Fibroblast of skin of left biceps (primary cell): ENCODE measurements at regions not wholly inside any gene's neighbourhood (a gene's known extent, or its start where the extent isn't known, plus 50 kb on each side); places are given as distances from the start of the nearest gene placed in this dataset.

ENCODE experiments used
- DNase-seq, 2 experiments: peaks; one replicate each; pipeline ENCODE4 v3.0.0-alpha.2; 2013; ENCODE audit warnings: low read depth in 2 of 2

DNA sequence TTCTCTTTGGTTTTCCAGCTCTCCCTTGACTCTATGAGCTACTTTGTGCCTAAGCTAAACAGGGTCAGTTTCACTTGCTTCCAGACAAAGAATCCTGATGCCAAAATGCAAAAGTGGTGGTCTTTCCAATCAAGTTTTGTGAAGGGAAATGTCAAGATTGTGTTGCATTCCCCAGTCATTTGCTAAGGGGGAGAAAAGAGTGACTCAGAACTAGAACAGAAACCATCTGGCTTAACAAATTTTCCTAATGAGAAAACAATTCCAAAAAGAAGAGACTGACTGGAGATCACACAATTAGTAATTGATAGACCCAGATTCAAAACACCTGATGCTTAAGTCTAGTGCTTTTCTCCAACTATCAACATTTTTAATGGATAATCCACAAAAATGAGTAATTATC, 235.1 kb upstream of the DIO2 start:
- DNase-seq = no peak

DNA sequence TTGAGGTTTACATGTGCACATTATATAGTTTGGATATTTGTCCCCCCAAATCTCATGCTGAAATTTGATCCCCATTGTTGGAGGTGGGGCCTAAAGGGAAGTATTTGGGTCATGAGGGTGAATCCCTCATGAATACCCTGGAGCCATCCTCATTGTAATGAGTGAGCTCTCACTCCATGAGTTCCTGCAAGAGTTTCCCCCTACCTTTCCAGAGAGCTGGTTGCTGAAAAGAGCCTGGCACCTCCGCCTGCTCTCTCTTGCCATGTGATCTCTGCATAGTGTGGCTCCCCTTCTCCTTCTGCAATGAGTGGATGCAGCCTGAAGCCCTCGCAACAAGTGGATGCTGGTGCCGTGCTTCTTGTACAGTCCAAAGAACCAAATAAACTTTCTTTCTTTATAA, 234.3 kb upstream of the DIO2 start:
- DNase-seq = no peak

DNA sequence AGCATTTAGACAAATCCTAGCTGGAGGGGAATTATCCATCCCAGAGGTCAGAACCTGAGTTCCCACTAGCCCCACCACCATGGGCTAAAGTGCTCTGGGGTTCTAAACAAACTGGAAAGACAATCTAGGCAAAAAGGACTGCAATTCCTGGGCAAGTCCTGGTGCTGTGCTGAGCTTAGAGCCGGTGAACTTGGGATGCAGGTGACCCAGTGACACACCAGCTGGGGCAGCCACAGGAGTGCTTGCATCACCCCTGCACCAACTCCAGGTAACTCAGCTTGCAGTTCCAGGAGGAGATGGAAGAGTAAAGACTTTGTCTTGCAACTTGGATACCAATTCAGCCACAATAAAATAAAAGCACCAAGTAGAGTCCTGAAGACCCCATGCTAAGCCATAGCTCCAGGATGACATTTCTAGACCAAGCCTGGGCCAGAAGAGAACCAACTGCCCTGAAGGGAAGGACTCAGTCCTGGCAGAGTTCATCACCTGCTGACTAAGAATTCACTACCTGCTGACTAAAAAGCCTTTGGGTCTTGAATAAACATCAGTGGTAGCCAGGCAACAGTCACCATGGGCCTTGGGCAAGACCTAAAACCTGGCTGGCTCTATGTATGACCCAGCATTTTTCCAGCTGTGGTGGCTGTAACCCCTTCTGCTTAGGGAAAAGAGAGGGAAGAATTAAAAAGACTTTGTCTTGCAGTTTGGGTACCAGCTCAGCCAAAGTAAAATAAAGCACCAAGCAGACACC, 223.4 kb upstream of the DIO2 start:
- no peak for DNase-seq

DNA sequence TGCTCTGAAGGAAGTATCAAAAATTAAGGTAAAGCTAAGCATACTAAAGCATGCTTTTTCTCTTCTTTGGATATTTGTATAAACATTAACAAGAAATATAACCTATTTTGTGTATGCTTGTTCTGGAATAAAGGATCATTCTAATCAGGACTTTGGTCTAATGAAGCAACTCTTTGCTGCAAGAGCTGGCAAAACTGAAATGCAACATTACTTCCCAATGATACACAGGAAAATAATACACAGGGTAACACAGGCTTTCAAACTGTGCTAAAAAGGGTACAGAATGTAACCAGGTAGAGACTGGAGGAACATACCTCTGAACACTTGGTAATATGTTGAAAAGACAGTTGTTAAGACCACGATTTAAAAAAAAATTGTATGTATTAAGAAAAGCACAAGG, 222.5 kb upstream of the DIO2 start:
- no peak for DNase-seq

DNA sequence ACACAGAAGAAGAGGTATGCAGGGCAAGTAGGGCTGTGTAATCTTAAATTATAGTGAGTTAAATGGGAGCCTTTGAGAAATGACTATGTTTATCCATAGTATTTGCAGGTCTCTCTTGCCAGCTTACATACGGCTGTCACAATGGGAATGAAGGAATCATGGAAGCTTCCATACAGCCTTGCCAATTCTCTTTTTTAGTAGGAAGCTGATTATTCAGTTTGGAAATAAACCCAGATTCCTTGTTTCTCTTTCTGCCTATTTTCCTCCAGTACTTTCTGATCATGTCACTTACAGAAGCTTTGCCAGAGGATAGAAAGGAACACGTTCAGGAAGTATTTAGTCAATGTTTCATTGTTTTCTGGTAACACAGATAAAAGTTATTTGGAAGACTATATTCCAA, 217.4 kb upstream of the DIO2 start:
- DNase-seq = no peak

DNA sequence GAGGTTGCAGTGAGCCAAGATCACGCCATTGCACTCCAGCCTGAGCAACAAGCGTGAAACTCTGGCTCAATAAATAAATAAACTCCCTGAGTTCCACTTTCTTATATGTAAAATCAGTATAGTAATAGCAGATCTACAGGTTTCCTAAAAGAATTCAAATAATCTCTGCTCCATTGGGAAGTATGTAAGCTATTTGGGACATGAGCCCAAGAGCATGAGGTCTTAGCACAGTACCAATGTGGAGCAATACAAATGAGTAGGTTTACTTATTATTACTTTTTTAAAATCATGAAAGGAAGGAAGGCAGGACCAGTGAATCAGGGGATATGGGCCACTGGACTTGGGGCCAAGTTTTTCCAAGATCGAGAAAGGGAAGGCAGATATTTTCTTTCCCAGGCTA, 216.9 kb upstream of the DIO2 start:
- DNase-seq = peak in 1 of 2 experiments; percentile 35

DNA sequence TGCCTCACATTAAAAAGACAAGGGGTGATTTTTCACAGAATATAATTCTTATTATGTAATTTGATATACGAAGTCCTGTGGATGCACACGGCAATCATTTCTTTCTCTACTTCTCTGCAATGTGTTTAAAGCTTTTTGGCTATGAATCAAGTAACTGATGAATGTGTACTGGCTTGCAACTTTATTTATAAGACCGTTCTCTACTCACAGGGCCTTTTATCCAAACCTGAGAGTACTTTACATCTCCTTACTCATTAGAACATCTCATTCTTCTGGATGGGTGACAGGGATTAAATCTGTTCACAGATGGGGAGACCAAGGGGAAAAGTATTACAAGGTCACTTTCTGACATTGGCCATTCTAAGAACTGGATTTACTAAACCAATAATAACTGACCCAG, 215.8 kb upstream of the DIO2 start:
- peak in 1 of 2 experiments; percentile 34 for DNase-seq

DNA sequence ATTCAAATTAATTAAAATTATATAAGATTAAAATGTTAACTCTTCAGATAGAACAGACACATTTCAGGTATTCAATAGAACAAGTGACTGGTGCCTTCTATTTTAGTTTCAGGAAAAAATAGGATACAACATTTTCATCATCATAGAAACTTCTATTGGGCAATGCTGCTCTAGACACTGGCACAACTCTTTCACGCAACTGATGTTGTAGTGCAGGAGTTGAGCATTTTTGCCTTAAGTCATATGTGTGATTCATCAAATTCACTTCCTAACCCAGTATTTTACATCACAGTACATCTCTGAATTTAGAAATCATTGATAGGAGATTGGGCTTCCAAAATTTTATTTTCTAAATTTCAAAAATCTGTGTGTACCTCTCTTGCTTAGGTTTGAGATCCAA, 215.4 kb upstream of the DIO2 start:
- no peak for DNase-seq

DNA sequence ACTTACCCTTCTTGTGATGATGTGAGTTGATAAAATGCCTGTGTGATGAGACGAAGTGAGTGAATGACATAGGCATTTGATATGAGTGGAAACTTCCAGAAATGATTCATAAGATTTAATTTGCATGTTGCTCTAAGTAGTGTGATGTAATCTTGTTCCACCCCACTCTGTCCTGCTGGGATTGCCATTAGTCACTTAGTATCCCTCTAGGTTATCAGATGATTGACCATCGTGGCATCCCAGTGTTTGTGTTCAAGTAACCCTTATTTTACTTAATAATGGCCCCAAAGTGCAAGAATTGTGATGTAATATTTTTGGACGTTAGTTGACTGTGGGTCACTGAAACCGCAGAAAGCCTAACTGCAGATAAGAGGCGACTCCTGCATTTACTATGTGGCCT, 214.4 kb upstream of the DIO2 start:
- DNase-seq = peak; percentile 59 to 67

DNA sequence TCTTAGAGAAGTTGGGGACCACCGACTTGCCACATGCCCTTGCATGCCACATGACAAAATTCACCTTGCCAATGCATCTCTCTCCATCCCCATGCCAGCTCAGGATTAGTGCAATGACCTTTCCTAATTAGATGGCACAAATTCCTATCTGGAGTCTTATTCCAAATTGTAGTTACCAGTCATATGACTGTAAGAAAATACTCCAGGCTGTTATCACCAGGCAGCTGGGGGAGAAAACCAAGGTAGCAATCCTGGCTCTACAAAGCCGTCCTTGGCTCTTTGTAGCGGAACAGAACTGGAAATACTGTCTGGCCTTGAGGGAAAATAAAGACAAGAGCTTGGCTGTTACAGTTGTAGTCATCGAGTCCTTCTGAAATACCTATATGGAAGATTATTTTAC, 208.5 kb upstream of the DIO2 start:
- DNase-seq = no peak

DNA sequence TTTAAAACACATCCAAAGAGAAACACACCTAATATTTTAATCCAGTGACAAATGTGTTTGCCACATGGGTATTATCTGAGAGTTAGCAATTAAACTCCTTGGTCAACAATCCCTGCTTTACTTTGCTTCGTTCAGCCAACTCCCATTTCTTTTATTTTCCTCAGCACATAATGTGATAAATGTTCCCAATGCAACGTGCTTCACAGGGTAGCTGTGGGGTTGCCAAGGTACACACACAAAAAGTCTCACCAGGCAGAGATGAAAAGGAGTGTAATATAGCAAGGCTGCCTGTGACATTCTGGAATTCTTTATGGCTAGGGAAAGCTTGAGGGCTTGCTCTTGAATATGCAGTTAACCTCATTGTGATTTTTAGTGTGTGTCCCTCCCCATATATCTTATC, 208.0 kb upstream of the DIO2 start:
- no peak for DNase-seq

DNA sequence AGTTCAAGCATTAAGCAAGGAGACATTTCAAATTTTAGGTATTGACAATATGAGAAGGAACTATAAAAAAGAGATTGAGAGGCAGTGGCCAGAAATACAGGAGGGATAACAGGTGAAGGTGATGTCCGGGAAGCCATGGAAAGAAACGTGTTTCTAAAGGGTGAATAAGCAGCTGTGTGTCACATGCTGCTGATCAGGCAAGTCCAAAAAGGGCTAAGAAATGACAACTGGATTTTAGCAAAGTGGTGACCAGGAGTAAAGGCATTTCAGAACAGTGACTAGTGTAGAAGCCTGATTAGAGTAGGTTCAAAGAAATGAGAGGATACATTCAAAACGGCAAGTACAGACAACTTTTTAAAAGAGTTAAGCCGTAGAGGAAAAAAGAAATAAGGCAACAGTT, 204.3 kb upstream of the DIO2 start:
- no peak for DNase-seq

DNA sequence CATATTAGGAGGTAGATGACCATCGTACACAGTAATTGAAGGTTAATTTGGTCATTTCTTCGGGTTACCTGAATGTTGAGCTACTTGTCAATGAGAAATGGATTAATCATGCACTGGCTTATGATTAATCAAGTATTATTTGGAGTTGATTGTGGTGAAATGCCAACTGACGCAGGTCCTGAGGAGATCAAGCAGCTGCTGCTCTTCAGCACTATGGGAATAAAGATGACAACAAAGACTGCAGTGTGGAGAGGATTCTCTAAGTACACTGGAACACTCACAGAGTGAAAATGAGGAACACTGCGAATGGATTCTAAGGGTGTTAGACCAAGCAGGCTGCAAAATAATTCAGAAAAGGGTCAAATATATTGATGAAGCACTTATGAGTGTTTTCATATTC, 202.8 kb upstream of the DIO2 start:
- DNase-seq = no peak

DNA sequence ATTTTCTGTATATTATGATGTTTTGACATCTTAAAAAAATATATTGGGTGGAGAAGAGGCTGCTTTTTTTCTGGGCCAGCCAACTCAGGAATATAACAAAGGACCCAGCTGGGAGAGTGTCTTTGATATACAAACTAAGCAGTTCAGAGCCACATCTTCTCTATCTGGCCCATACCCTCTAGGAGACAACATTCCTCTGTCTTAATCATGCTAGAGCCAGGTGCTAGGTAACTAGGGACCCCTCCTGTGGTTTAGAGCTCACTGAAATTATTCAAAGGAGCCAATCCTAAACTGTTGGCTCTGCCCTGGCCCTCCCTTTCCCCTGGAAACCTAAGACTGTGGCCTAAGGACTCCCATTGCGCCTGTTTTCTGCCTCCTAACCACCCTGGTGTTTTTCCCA, 193.1 kb upstream of the DIO2 start:
- DNase-seq = no peak

DNA sequence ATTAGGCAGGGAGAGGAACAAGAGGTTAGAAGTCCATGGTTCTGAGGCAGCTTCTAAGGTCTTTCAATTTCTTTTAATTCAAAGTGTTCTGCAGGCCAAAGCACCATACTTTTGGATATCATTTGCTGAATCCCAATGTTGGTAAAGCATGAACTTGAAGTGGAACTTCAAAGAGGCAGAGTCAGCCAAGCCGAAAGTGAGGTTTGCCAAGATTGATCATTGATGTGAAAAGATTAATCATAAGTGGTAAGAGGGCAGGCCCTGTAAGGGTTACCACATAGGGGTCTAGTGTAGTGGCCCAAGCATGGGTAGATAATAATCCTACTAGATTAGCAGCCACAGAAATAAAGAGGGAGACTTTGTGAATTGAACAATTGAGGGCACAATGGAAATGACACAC, 191.7 kb upstream of the DIO2 start:
- DNase-seq = no peak

DNA sequence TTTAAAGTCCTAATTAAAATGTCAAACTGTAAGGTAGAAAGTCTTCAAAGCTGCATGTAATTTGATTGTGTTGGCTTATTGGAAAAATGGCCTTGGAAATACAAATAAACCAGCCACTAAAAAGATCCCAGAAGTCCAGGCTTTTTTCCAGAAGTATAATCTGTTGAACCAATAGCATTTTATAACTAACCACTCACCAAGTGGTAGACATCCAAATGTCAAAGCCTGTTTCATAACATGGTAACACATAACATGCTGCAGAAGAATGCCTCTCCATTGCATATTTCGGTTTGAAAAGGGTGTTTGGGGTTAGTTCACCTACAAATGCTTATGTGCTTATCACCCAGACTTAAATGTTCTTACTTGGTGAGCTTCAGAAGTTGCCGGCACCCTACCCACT, 183.7 kb upstream of the DIO2 start:
- DNase-seq = no peak

DNA sequence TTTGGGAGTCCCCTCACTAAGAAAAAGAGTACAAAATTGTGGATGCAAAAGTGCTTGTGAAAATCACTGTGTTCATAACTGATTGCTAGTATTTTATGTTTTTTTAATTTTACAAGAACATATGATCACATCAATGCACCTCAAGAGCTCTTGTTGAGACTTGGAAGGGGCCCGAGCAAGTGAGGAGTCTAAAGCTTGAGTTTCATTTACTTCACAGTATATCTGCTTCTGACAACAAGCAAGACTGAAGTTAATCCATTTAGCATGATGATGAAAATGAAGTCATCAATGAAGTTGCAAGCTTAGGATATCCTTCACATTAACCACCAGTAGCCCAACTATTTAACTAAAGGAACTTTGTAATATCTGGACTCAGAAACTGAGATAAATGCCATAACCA, 182.5 kb upstream of the DIO2 start:
- DNase-seq = no peak

DNA sequence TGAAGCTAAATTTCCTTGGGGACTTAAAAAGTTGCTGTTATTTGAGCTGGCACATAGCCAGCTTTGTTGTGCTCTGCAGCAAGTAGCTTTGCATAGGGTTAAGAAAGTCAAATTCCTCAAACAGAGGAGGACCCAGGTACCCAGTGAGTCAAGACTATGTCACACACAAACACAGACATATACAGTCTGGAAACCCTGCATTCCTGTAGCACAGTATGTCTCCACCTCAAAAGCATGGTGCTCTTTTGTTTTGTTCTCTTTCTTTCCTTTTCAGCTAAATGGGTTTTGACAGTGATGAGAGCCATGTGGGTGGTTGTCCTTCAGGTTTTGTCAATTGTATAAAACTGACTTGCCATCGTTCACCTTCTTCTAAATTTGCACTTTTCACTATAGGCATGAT, 179.6 kb upstream of the DIO2 start:
- peak; percentile 42 to 44 for DNase-seq

DNA sequence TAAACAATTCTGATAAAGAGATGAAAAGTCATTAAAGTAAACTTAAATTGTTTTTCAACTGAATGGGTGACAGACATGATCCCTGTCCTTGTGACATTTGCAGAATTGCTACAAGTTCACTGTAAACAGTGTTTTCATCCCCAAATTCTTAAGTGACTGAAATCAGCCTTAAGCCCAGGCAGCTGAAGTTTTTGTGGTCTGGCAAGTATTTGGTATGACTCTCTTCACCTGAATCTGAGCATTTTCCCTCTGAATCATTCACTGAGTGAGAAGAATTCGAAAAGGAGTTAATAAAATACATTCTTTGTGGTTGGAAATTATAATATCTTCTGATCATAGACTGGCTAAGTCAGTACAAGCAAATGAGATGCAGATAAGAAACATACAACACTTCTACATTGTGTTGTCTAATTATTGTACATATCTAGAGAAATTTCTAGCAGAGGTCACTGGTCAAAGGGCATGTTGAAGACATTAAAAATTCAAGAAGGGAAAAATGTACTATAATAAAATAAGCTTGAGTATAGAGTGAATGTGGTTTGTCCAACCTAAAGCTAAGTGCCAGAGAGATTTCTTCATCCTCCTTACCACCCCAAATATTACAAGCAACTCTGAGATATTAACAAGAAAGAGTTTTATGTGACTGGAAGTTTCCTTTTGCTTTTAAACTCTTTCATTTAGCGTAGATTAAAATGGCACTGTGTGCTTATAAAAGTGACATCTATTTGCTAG, 177.8 kb upstream of the DIO2 start:
- peak; percentile 91 for DNase-seq

DNA sequence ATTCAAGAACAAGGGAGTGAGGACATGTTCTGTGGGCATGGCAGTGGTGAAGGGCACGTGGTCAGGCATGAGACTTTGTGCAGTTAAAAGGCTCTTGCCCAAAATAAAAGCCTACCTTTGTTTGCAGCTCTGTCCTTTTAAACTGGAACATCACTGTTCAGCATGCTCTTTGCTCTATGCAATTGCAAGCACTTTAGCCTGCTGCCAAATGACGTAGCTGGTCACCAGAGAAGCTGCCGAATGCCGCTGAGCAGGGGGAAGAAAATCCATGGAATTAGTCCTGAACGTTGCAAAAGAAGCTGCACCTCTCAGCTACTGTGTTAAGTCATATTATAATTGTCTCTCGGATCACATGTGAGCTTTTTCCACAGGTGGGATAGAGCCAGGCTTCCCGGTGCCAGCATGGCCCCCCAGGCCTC, 176.3 kb upstream of the DIO2 start:
- DNase-seq = no peak

DNA sequence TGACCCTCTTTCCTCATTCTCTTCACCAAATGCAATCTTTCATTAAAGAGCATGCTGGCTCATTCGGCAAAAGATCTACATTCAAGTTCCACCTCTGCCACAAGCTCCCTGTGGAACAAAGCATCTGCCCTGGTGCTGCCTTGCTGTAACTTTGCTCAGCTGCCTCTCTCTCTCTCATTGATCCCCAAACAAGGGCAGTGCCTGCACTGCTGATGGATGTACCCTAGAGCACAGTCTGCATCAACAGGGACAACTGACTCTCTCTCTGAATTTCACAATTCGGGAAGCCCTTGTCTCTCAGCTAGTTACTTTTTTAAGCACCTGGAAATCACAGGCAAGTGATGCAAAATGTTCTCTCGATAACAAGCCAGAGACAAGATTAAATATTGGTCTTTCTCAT, 174.0 kb upstream of the DIO2 start:
- DNase-seq = no peak

DNA sequence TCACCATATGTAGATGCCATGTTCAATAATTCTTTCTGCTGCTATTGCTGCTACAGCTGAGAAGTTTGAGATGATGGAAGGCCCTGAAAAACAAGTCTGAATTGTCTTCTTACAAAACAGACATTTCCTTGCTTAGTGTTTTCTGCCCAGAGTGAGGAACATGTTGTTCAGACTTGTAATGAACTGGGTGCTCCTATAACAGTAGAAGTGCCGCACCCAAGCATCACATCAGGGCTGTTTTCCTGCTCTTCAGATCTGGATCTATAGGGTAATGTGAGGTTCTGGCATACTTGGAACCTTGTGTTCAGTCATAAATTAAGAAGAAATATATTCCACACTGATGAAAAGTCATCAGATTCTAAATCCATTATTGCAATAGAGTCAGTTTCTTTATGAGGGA, 171.9 kb upstream of the DIO2 start:
- no peak for DNase-seq

DNA sequence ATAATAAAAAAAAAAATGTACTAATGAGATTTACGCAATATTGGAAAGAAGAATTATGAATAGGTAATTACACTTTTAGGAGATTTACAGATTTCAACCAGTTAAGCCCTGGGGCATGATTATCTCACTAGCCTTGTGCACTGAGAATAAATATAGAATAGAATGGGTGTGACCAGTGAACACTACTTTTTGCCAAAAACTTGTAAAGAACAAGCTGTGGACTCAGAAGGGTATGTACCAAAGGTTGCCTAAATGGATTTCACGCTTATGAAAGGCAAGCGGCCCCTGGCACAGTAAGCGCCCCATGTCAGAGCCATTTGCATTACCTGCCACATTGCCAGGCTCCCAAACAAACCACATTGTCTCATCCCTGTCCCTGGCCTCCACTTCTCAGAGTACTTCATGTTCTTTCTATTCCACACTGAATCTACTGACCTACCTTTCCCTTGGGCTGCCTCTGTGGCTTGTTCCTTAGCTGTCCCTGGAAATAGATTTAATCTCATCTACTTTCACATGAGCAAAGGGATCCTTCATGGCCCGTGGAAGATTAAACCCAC, 170.6 kb upstream of the DIO2 start:
- no peak for DNase-seq
